Spleen (tissue), 7 donors: ENCODE measurements at regions not wholly inside any gene's neighbourhood (a gene's known extent, or its start where the extent isn't known, plus 50 kb on each side); places are given as distances from the start of the nearest gene placed in this dataset.

Experiments
- POLR2A ChIP-seq, 3 donors: fragments of 450-650 bp; IDR thresholded peaks; one replicate each; pipeline ENCODE4 v1.5.1; 2017; ENCODE audit warnings: antibody characterized with exemption in 3 of 3, mild to moderate bottlenecking in 1 of 3
- POLR2AphosphoS5 ChIP-seq, 3 donors: sonication (generic); formaldehyde crosslinking; IDR thresholded peaks; one replicate each; pipeline ENCODE4 v1.5.1; 2017; ENCODE audit warnings: antibody characterized with exemption in 3 of 3
- TF ChIP-seq, protein P1 (sequence below), 11 experiments: fragments of 200-600 bp in 7 of 11; fragments of 450-650 bp in 4 of 11; sonication (generic) in 4 of 11; IDR thresholded peaks in 8 of 11; conservative IDR thresholded peaks in 3 of 11; 1 replicate in 7 of 11; 2 replicates in 4 of 11; pipeline versions ENCODE4 v1.4.0 to v1.8.0; 2016 to 2021; ENCODE audit warnings: antibody characterized with exemption in 11 of 11, inconsistent platforms in 4 of 11, mild to moderate bottlenecking in 1 of 11
- donor health status: DM: no; HTN: no; CAD: no; lungs with moderate emphysema.
- donor health status: DM: no; HTN: no; CAD: no.
- donor health status: DM: no; HTN: no; CAD: no.

- TF ChIP-seq, protein P1, sequence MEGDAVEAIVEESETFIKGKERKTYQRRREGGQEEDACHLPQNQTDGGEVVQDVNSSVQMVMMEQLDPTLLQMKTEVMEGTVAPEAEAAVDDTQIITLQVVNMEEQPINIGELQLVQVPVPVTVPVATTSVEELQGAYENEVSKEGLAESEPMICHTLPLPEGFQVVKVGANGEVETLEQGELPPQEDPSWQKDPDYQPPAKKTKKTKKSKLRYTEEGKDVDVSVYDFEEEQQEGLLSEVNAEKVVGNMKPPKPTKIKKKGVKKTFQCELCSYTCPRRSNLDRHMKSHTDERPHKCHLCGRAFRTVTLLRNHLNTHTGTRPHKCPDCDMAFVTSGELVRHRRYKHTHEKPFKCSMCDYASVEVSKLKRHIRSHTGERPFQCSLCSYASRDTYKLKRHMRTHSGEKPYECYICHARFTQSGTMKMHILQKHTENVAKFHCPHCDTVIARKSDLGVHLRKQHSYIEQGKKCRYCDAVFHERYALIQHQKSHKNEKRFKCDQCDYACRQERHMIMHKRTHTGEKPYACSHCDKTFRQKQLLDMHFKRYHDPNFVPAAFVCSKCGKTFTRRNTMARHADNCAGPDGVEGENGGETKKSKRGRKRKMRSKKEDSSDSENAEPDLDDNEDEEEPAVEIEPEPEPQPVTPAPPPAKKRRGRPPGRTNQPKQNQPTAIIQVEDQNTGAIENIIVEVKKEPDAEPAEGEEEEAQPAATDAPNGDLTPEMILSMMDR (IDR thresholded peaks at IDR 0.05 in 8 of 11, conservative IDR thresholded peaks at IDR 0.05 in 3 of 11): no peak
- TF ChIP-seq POLR2A (IDR thresholded peaks at IDR 0.05) (no peak), POLR2AphosphoS5 (IDR thresholded peaks at IDR 0.05) (no peak)
Measured at GRCh38 chr7:84912018-84912417, 274.8 kb downstream of the SEMA3D start.
